Stimulated activated CD4-positive, alpha-beta T cell treated with anti-CD3 and anti-CD28 coated beads, Interleukin-1b, Interleukin-23, amount 100 ng/mL, for 48 hours (primary cell): ENCODE measurements at regions not wholly inside any gene's neighbourhood (a gene's known extent, or its start where the extent isn't known, plus 50 kb on each side); places are given as distances from the start of the nearest gene placed in this dataset.

Source experiments
- DNase-seq: peaks from one replicate; pipeline ENCODE4 v3.0.0-alpha.2; 2020

DNA sequence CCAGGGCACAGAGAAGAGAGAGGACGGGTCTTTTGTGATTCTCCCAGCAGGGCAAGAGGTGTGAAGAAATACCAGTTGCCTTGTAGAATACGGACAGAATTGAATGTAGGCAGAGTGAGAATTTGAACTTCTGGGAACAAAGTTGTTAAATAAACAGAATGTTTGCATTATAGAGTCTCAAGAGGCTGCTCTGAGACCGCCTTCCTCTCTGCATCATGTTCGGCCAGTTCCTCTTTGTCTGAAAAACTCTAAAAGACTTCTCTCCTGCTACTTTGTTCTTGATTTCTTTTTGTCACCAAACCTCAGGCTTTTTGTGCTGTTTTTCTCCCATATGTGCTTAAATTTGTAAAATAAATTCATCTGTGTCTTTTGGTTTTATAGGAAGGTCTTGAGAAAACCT is 256.4 kb downstream of the DLEU7 start:
- DNase-seq = no peak

DNA sequence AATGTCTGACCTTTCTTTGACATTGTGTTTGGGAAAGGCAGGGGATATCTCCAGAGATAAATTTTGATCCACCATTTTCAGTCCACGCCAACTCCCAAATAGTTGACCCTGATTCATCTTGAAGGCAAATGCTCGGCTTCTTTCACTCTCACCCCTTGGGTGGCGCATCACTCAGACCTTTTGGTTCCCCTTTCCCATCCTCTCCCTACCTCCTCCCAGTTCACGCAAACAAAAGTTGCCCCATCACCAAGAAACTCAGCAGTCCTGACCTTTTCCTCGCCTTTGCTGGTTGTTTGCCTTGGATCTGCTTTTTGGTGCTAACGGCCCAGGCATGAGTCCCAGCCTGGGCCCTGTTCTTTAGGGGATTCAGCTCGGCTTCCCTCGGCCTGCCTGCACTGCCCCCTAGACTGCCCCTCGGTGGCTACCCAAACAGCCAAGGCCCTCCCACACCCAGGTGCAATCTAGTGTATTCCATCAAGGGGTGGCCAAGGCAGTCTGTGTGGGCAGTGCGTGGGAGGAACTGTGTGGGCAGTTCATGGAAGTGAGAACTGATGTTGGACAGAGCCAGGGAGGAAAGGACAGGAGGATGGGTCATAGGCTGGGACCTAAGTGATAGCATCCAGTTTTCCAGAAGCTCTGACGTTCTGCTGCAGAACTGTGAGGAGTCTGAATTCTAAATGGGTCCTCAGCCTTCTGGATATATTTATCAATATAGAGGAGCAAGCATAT is 255.7 kb downstream of the DLEU7 start:
- no peak for DNase-seq

DNA sequence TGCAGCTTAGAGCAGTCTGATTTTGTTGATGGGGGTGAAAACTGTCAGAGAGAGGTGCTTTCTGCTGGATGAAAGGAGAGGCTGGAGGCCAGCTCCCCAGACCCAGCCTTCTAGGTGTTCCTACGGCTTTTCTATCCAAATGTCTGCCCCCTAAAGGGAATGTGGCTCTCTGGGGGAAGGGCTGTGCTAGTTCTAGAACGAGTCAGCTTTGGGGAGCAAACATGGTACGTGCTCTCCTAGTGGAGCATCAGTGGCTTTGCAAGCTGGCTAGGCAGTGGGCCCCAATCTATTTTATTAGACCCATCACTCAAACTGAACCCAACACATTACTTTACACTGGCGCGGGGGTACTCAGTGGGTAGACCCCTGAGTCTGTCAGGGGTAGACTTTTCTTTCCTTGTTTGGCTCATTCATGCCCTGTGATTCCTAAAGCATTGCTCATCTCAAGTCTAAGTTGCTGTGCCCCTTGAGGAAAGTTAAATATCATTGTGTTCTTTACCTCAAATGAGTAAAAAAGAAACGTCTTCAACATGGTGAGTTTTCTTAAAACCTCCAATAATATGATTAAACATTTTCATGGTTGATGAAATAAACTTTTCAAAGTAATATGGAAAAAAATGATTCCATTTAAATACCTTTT is 254.9 kb downstream of the DLEU7 start:
- DNase-seq = no peak

GRCh38 chr13:50589139-50589538 is 254.4 kb downstream of the DLEU7 start:
- no peak for DNase-seq

DNA sequence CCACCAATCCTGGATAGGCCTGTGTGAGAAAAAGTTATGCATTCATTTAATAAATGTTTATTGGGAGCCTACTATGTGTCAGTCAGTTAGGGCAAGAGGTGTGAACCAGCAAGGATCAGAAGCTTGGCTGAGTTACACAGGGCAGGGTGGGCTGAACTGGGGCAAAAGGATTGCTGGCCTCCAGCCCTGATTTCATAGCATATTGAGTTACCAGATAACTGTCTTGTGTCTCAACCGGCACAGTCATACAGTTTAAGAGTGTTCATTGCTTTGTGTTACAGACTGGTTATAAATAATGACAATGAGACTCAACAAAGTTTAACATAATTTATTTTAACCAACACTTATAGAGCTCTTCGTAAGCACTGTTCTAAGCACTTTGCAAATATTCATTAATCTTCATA is 253.8 kb downstream of the DLEU7 start:
- no peak for DNase-seq

GRCh38 chr13:50592412-50593155 is 250.9 kb downstream of the DLEU7 start:
- DNase-seq = no peak

DNA sequence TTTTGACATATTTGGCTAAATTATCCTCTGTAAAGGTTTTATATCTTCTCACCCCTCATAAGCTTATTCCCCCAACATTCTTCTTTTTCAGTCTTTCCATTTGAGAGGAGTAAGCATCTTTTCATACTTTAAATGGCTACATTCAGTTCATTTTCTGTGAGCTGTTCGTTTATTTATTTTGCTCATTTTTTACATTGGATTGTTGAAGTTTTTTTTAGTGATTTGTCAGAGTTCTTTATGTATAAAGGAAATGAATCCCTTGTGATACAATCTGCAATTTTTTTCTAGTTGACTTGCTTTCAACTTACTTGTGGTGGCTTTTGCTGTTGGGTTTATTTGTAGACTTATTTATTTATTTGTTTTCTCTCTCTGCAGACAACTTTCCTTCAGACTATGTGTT is 250.3 kb downstream of the DLEU7 start:
- DNase-seq = no peak

GRCh38 chr13:50594276-50595051 is 249.0 kb downstream of the DLEU7 start:
- DNase-seq = peak; percentile 44

DNA sequence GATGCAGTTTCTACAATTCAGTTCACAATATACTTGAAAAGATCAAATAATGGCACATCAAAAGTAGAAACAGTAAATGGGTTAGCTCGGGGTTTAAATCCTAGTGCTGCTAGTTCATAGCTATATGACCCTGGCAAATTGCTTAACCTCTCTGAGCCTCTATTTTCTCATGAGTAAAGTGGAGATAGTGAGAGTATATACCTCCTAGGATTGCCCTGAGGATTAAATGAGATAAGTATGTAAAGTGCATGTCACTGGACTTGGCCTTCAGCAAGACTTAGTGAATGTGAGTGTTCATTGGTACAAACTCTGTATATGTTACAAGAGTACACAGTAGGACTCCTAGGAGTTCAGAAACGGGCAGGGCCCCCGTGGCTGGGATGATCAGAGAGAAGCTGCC is 248.3 kb downstream of the DLEU7 start:
- DNase-seq = no peak

DNA sequence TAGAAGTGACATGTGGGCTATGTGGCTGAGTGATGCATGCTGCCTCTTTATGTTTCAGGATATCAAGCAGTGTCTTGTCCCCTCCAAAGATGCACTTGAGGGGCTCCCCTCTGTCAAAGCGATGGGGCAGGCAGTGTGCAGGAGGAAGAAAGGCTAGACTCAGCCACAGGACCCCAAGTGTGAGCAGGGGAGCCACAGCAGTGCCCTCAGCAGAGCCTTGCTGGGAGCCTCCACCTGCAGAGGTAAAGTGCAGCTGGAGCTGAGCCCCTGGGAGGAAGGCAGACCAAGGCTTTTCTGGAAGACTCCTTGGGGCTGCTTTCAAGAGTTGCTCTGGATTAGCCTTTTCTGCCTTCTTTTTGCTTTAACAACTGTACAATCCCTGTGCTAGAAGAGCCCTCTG is 247.3 kb downstream of the DLEU7 start:
- DNase-seq = no peak

GRCh38 chr13:50596776-50597203 is 246.7 kb downstream of the DLEU7 start:
- no peak for DNase-seq

- DNase-seq = no peak
Observed at GRCh38 chr13:50598338-50598737, 245.2 kb downstream of the DLEU7 start.

- no peak for DNase-seq
Observed at GRCh38 chr13:50599046-50599445, 244.4 kb downstream of the DLEU7 start.

GRCh38 chr13:50599927-50600326 is 243.6 kb downstream of the DLEU7 start:
- no peak for DNase-seq

DNA sequence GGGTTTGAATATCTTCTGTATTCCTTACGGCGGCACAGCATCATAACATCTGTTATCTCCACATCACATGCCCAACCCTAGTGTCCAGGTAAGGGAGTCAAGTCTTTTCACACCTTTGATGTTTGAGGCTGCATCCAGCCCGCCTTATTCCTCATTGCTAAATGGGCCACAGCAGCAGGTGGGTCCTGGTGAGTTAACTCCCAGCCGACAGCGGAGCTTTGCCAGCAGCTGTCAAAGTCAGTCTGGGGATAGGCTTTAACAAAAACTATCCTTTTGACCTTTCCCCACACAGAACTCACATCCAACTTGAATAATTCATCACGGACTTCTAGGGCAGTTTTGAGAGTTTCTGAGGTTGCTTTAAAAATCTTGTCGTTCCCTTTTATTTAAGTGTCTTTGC is 235.1 kb downstream of the DLEU7 start:
- DNase-seq = no peak

DNA sequence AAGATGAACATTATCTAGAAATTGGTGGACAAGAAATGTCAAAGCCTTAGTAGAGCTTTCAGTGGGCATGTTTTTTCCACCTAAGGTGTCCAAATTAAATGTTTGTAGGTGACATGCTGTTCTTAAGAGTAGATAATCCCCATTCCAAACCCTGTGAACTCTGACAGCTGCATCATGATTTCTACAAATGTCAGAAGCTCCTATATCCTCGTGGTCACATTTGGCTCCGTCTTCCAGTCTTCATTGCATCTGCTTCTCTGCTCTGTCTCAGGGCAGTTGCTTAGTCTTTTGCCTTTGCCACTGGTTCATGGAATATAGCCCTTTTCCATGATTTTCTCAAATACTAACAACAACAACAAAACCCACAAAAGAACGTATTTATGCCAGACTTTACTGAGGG is 234.5 kb downstream of the DLEU7 start:
- DNase-seq = no peak

GRCh38 chr13:50610238-50610637 is 233.3 kb downstream of the DLEU7 start:
- DNase-seq = no peak

DNA sequence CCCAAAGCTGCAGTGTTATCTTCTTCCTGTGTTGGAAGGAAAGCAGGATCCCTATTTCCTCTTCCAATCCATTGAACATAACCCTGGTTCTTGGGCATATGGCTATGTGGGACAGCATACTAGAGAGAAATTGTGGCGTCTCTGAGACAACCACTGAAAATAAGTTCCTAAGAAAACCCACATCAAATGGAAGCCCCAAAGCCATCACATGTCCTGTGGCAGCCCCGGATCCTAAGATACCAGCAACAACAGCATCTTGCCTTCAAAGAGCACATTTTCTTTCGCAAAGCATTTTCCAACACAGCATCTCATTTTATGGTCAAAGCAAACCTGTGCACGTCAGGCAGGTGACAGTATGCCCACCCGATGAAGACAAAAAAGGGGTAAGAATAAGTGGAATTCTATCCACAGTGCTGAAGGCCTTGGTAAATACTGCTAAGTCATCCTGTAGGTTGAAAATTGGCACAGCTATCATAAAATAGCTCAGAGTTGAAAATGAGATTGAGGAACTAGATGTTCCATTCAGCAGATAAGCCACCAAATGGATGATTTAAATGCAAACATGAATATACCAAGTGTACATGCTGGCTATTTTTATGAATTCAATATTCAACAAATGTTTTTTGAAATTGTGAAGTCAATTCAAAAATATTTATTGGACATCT is 232.2 kb downstream of the DLEU7 start:
- no peak for DNase-seq

DNA sequence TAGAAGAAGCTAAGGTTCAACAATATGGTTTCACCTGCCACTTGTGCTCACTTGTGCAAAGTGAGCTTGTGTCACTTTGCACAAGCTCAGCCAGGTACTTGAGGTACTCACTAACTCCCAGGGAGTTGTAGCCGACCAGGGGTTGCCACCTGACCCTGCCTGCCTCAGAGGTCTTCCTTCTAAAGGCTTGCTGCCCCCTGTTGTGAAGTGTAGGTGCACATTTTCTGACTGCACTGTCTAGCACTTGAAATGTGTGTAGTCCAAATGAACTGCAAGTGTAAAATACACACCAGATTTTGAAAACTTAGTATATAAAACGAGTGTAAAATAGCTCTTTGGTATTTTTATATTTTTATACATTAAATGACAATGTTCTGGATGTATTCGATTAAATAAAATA is 230.8 kb downstream of the DLEU7 start:
- DNase-seq = no peak

GRCh38 chr13:50613356-50613831 is 230.1 kb downstream of the DLEU7 start:
- no peak for DNase-seq

- DNase-seq = no peak
Observed at GRCh38 chr13:50615234-50615633, 228.3 kb downstream of the DLEU7 start.

DNA sequence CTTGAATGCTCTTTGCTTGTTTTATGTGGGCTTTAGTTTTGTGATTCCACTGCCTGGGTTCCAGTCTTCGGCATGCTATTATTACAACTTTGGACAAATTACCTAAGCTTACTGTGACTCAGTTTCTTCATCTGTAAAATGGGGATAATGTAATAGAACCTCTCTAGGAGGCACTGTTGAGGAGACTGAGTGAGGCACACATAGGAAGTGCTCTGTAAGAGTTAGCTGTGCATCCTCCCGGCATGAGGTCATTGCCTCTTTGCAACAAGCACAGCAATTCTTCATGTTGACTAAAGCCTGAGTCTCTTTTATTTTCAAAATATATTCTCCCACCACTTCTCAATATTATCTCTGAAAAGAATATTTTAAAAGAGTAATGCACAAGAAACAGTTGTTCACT is 227.4 kb downstream of the DLEU7 start:
- DNase-seq = no peak
